Cerebellar nuclear complex (tissue), 1 donor: ENCODE measurements at regions not wholly inside any gene's neighbourhood (a gene's known extent, or its start where the extent isn't known, plus 50 kb on each side); places are given as distances from the start of the nearest gene placed in this dataset.
A peak's percentile ranks its signal among the peaks of the same experiment; 100 is the strongest.
"Not testable (repeated sequence)": the region's sequence is repeated elsewhere in the genome, so short reads cannot be mapped to it uniquely, and the experiment has no call there.

Source experiments
- DNase-seq, 2 experiments: peaks; one replicate each; lab custom pipeline; 2025; lab: John Stamatoyannopoulos, UW

- DNase-seq: no peak
Observed at GRCh38 chr3:14252321-14253021, 73.9 kb downstream of the LSM3 start.

- DNase-seq: no peak
Observed at GRCh38 chr3:14253022-14253706, 74.5 kb downstream of the LSM3 start.

- DNase-seq: no peak
Observed at GRCh38 chr3:14253707-14254382, 75.2 kb downstream of the LSM3 start.

GRCh38 chr3:14254812-14255702 is 76.4 kb downstream of the LSM3 start:
- DNase-seq: no peak

GRCh38 chr3:14256046-14256445 is 77.4 kb downstream of the LSM3 start:
- no peak for DNase-seq

GRCh38 chr3:14256561-14257342 is 78.1 kb downstream of the LSM3 start:
- DNase-seq: no peak

- no peak for DNase-seq
Observed at GRCh38 chr3:14258906-14259904, 80.6 kb downstream of the LSM3 start.

- DNase-seq: no peak
Observed at GRCh38 chr3:14260463-14260862, 81.8 kb downstream of the LSM3 start.

GRCh38 chr3:14261229-14261628 is 82.6 kb downstream of the LSM3 start:
- peak in 1 of 2 experiments; percentile 53 for DNase-seq

GRCh38 chr3:14262212-14262611 is 83.6 kb downstream of the LSM3 start:
- no peak for DNase-seq

- no peak for DNase-seq
Observed at GRCh38 chr3:14262867-14263266, 84.2 kb downstream of the LSM3 start.

GRCh38 chr3:14263317-14264005 is 84.8 kb downstream of the LSM3 start:
- no peak for DNase-seq

GRCh38 chr3:14265246-14265962 is 86.8 kb downstream of the LSM3 start:
- DNase-seq: no peak

GRCh38 chr3:14266361-14266760 is 87.7 kb downstream of the LSM3 start:
- no peak for DNase-seq

- DNase-seq: no peak
Observed at GRCh38 chr3:14267976-14268375, 89.4 kb downstream of the LSM3 start.

GRCh38 chr3:14268897-14269296 is 90.3 kb downstream of the LSM3 start:
- DNase-seq: no peak

GRCh38 chr3:14272041-14272958 is 93.7 kb downstream of the LSM3 start:
- not testable (repeated sequence) for DNase-seq
